Mucosa of stomach (tissue), 1 donor: ENCODE measurements at regions not wholly inside any gene's neighbourhood (a gene's known extent, or its start where the extent isn't known, plus 50 kb on each side); places are given as distances from the start of the nearest gene placed in this dataset.

Source experiments
- H3K27me3 ChIP-seq: one replicate; pipeline ENCODE4 v1.7.0; 2013; ENCODE audit warnings: mild to moderate bottlenecking, low read length; ENCODE audit not compliant: control insufficient read depth, insufficient read depth
- H3K36me3 ChIP-seq: one replicate; pipeline ENCODE4 v1.7.0; 2013; ENCODE audit warnings: low read length; ENCODE audit not compliant: control insufficient read depth, insufficient read depth
- H3K4me1 ChIP-seq: one replicate; pipeline ENCODE4 v1.7.0; 2013; ENCODE audit warnings: mild to moderate bottlenecking, low read length; ENCODE audit not compliant: control insufficient read depth, insufficient read depth
- H3K4me3 ChIP-seq: one replicate; pipeline ENCODE4 v1.7.0; 2013; ENCODE audit warnings: low read length
- H3K9ac ChIP-seq: one replicate; pipeline ENCODE4 v1.7.0; 2013; ENCODE audit warnings: mild to moderate bottlenecking, low read length, moderate library complexity
- H3K9me3 ChIP-seq: one replicate; pipeline ENCODE4 v1.7.0; 2013; ENCODE audit warnings: mild to moderate bottlenecking, low read length, moderate library complexity; ENCODE audit not compliant: control insufficient read depth
- donor health status: Pancreatic carcinoma.

DNA sequence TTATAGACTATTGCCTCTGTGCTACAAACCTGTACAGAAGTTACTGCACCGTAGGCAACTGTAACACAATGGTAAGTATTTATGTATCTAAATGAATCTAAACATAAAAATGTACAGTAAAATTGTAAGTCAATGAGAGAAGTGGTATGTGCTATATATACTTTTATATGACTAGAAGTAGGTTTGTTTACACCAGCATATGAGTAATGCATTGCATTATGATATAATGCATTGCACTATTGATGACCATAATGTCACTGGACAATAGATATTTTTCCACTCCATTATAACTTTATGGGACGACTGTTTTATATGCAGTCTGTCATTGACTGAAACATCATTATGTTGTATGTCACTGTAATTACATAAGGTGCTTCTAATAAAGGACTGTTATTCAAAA is 340.3 kb upstream of the SNX7 start:
- no peak overlapping the region for H3K4me3 ChIP-seq
- H3K27me3 ChIP-seq: no peaks in the 10 kb centered on the region
- no peaks in the 10 kb centered on the region for H3K36me3 ChIP-seq
- H3K9ac ChIP-seq: no peak overlapping the region
- no peaks in the 10 kb centered on the region for H3K9me3 ChIP-seq
- H3K4me1 ChIP-seq: peaks cover 27% of the 10 kb centered on the region

GRCh38 chr1:98316286-98316905 is 345.1 kb upstream of the SNX7 start:
- Histone ChIP-seq H3K36me3 (no peaks in the 10 kb centered on the region), H3K4me1 (peaks cover 10% of the 10 kb centered on the region), H3K4me3 (no peak overlapping the region), H3K9me3 (no peaks in the 10 kb centered on the region), H3K27me3 (no peaks in the 10 kb centered on the region), H3K9ac (no peak overlapping the region)

- no peak overlapping the region for H3K4me3 ChIP-seq
Observed at GRCh38 chr1:98315309-98315708, 346.2 kb upstream of the SNX7 start.

DNA sequence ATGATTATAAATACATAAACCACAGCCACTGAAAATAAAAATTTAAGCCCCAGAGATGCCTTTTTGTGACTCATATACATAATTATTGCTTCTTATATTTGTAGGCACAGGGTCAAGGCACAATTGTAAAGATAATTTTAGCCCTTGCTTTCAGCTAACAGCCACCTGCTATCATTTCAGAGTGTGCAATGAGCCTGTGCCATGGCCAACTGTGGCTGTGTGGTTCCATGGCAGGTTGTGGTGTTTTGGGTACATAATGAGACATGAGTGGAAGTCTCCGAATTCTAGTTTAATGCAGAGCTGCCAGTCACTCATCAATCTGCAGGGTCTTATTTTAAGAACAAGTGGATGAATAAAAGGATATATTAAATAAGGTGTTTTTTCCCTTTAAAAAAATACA is 346.9 kb upstream of the SNX7 start:
- H3K9ac ChIP-seq: no peak overlapping the region
- no peaks in the 10 kb centered on the region for H3K27me3 ChIP-seq
- H3K4me3 ChIP-seq: no peak overlapping the region
- no peaks in the 10 kb centered on the region for H3K9me3 ChIP-seq
- H3K4me1 ChIP-seq: peaks cover 10% of the 10 kb centered on the region
- no peaks in the 10 kb centered on the region for H3K36me3 ChIP-seq

More at GRCh38 chr1:98315309-98315708, 346.2 kb upstream of the SNX7 start:
- Histone ChIP-seq H3K9me3 (no peaks in the 10 kb centered on the region), H3K36me3 (no peaks in the 10 kb centered on the region), H3K4me1 (peaks cover 10% of the 10 kb centered on the region), H3K9ac (no peak overlapping the region), H3K27me3 (no peaks in the 10 kb centered on the region)

GRCh38 chr1:98306517-98307089 is 354.9 kb upstream of the SNX7 start:
- no peaks in the 10 kb centered on the region for H3K4me1 ChIP-seq
- H3K36me3 ChIP-seq: no peaks in the 10 kb centered on the region
- H3K9ac ChIP-seq: no peak overlapping the region
- H3K4me3 ChIP-seq: no peak overlapping the region
- H3K9me3 ChIP-seq: no peaks in the 10 kb centered on the region
- no peaks in the 10 kb centered on the region for H3K27me3 ChIP-seq

- H3K9me3 ChIP-seq: no peaks in the 10 kb centered on the region
- H3K36me3 ChIP-seq: no peaks in the 10 kb centered on the region
- no peak overlapping the region for H3K4me3 ChIP-seq
Observed at GRCh38 chr1:98305362-98305761, 356.2 kb upstream of the SNX7 start.

DNA sequence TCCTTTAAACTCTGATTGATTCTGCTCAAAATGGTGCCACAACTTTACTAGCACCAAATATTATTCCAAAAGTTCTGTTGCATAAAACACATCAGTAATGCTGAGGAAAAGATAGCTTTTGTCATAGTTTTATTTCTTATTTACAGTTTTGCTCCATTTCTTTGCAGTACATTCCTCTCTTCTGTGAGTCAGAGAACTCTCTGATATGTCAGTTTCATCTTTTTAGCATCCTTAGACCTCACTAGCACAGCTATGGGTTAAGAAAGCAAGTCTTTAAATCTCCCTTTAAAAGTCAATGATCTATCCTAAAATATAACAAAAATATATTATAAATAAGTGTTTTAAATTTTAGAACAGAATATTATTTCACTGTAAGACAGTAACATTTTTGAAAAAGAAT is 356.6 kb upstream of the SNX7 start:
- Histone ChIP-seq H3K4me1 (no peaks in the 10 kb centered on the region), H3K27me3 (no peaks in the 10 kb centered on the region), H3K9ac (no peak overlapping the region), H3K4me3 (no peak overlapping the region), H3K36me3 (no peaks in the 10 kb centered on the region), H3K9me3 (no peaks in the 10 kb centered on the region)

More at GRCh38 chr1:98305362-98305761, 356.2 kb upstream of the SNX7 start:
- no peaks in the 10 kb centered on the region for H3K27me3 ChIP-seq
- no peak overlapping the region for H3K9ac ChIP-seq
- H3K4me1 ChIP-seq: no peaks in the 10 kb centered on the region

DNA sequence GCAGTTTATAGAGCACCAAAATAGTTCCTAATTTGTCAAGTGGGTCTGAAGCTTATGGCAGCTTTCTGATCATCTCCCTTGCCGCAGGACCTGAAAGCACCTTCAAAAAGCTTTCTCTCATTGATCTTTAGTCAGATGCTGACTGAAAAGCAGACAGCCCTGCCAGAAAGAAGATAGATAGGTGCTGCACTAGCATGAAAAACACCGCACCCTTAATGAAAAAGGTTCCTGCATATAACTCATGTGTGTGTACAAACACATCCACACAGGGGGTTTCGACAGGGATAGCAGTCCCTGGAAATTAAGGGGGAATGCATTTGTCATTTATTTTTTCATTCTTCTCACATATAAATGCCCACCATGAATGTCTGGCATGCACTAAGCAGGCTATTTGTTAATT is 361.7 kb upstream of the SNX7 start:
- Histone ChIP-seq H3K36me3 (no peaks in the 10 kb centered on the region), H3K4me3 (no peak overlapping the region), H3K4me1 (no peaks in the 10 kb centered on the region), H3K27me3 (no peaks in the 10 kb centered on the region), H3K9me3 (no peaks in the 10 kb centered on the region), H3K9ac (no peak overlapping the region)

- Histone ChIP-seq H3K9ac (no peak overlapping the region), H3K4me3 (no peak overlapping the region), H3K4me1 (no peaks in the 10 kb centered on the region), H3K9me3 (no peaks in the 10 kb centered on the region), H3K27me3 (no peaks in the 10 kb centered on the region), H3K36me3 (no peaks in the 10 kb centered on the region)
Observed at GRCh38 chr1:98299313-98299712, 362.2 kb upstream of the SNX7 start.

GRCh38 chr1:98298319-98298718 is 363.2 kb upstream of the SNX7 start:
- H3K27me3 ChIP-seq: no peaks in the 10 kb centered on the region
- no peaks in the 10 kb centered on the region for H3K9me3 ChIP-seq
- no peak overlapping the region for H3K9ac ChIP-seq
- H3K4me1 ChIP-seq: no peaks in the 10 kb centered on the region
- no peaks in the 10 kb centered on the region for H3K36me3 ChIP-seq
- H3K4me3 ChIP-seq: no peak overlapping the region

DNA sequence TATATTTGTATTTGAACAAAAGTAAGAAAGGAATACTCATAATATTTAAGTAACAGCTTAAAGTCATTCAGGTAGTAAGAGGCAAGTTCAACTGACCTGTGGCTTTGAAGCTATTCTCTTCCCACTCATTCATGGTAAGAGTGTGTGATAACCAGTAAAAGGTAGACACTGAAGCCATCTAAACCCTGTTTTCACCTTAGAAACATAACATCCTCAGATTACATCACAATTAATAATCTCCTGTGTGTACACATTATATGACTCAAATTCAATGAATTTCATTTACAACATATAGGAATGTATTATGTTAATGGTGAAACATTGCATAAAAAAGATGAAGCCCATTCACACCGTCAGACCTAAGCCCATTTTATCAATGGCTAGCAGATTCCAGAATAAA is 364.8 kb upstream of the SNX7 start:
- Histone ChIP-seq H3K9ac (no peak overlapping the region), H3K9me3 (no peaks in the 10 kb centered on the region)

DNA sequence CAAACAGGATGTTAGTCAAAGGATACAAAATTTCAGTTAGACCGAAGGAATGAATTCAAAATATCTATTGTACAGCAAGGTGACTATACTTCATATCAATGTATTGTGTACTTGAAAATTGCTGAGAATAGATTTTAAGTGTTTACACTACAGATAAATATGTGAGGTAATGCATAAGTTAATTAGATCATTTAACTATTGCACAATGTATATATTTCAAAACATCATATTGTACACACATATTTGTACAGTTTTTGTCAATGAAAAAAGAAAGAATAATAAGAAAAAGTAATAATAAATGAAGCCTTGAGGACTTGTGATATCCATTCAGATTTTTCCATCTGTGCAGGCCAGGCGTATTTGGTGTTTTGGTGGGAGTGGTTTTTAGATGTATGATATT is 367.4 kb upstream of the SNX7 start:
- Histone ChIP-seq H3K9me3 (no peaks in the 10 kb centered on the region), H3K9ac (no peak overlapping the region), H3K4me1 (no peaks in the 10 kb centered on the region), H3K27me3 (no peaks in the 10 kb centered on the region), H3K36me3 (no peaks in the 10 kb centered on the region), H3K4me3 (no peak overlapping the region)

More for the DNA sequence above, 364.8 kb upstream of the SNX7 start:
- Histone ChIP-seq H3K4me1 (no peaks in the 10 kb centered on the region), H3K27me3 (no peaks in the 10 kb centered on the region), H3K4me3 (no peak overlapping the region), H3K36me3 (no peaks in the 10 kb centered on the region)

- Histone ChIP-seq H3K9me3 (no peaks in the 10 kb centered on the region), H3K4me3 (no peak overlapping the region), H3K9ac (no peak overlapping the region), H3K4me1 (no peaks in the 10 kb centered on the region), H3K27me3 (no peaks in the 10 kb centered on the region), H3K36me3 (no peaks in the 10 kb centered on the region)
Observed at GRCh38 chr1:98292994-98293393, 368.5 kb upstream of the SNX7 start.
